K562 (cell line): ENCODE measurements at regions not wholly inside any gene's neighbourhood (a gene's known extent, or its start where the extent isn't known, plus 50 kb on each side); places are given as distances from the start of the nearest gene placed in this dataset.
A peak's percentile ranks its signal among the peaks of the same experiment; 100 is the strongest.

Experiments used
- ATAC-seq: fragments of 200-7000 bp; cut with Tn5 transposase; 3 replicates; pipeline ENCODE4 v1.9.1; 2020; ENCODE audit warnings: moderate library complexity
- BruUV-seq: library from RNA; stranded (reverse); fragments of 400-500 nt; replicated peaks from 2 replicates; lab custom pipeline; 2021; lab: Mats Ljungman, UMichigan
- CTCF ChIA-PET: fragments of 300-600 bp; formaldehyde crosslinking; extraction: SDS; loops from one replicate; lab custom pipeline; 2021; ENCODE audit warnings: low intra/inter-chr PET ratio; lab: Yijun Ruan, JAX
- POLR2A ChIA-PET: fragments of 300-600, 350-650 bp; sonication (Branson Sonifier 250); formaldehyde crosslinking; extraction: SDS; loops from one replicate; lab custom pipeline; 2021; ENCODE audit warnings: antibody characterized with exemption, inconsistent platforms; lab: Yijun Ruan, JAX
- DNase-seq, 4 experiments: peaks; one replicate each; pipeline versions ENCODE4 v3.0.0 to v3.0.0-alpha.2; 2011 to 2018; ENCODE audit warnings: low spot score in 3 of 4, mixed read lengths in 3 of 4; ENCODE audit errors: extremely low read depth in 1 of 4
- FAIRE-seq: peaks from 2 replicates; lab custom pipeline; 2011; peaks lifted over from hg19 to GRCh38; lab: Jason Lieb, UNC
- H2AFZ ChIP-seq: 2 replicates; pipeline ENCODE4 v1.6.0; 2011; ENCODE audit warnings: low read depth, low read length, control low read depth, inconsistent platforms
- H3K27ac ChIP-seq: fragments of 200-600 bp; 3 replicates; pipeline ENCODE4 v1.8.0; 2011; ENCODE audit warnings: low read depth, mild to moderate bottlenecking, control low read depth, inconsistent platforms, low read length, moderate library complexity, mixed read lengths; ENCODE audit errors: extremely low read depth
- H3K27me3 ChIP-seq, 2 experiments: fragments of 300-600 bp in 1 of 2; 2 replicates in 1 of 2; 3 replicates in 1 of 2; pipeline versions ENCODE4 v1.6.0 to v1.8.0; 2011; ENCODE audit warnings: inconsistent platforms in 2 of 2, low read length in 2 of 2, mild to moderate bottlenecking in 1 of 2, mixed read lengths in 1 of 2, moderate library complexity in 1 of 2; ENCODE audit not compliant: control insufficient read depth in 2 of 2, insufficient read depth in 2 of 2
- H3K36me3 ChIP-seq: fragments of 300-600 bp; 3 replicates; pipeline ENCODE4 v1.8.0; 2011; ENCODE audit warnings: mild to moderate bottlenecking, low read length, inconsistent platforms; ENCODE audit not compliant: control insufficient read depth, insufficient read depth
- H3K4me1 ChIP-seq, 2 experiments: fragments of 200-600 bp in 1 of 2; replicated peaks in 1 of 2; 2 replicates in 1 of 2; 3 replicates in 1 of 2; pipeline versions ENCODE4 v1.5.1 to v1.8.0; 2011; ENCODE audit warnings: inconsistent platforms in 2 of 2, low read length in 2 of 2, mild to moderate bottlenecking in 1 of 2, mixed read lengths in 1 of 2, moderate library complexity in 1 of 2; ENCODE audit not compliant: control insufficient read depth in 2 of 2, insufficient read depth in 2 of 2
- H3K4me2 ChIP-seq: 2 replicates; pipeline ENCODE4 v1.6.1; 2011; ENCODE audit warnings: low read length, control low read depth, inconsistent platforms, mixed read lengths; ENCODE audit not compliant: insufficient read depth
- H3K4me3 ChIP-seq: fragments of 200-600 bp; sonication (generic), shearing (Covaris generic); 2 replicates; pipeline ENCODE4 v1.5.1; 2016; ENCODE audit warnings: control low read depth, inconsistent platforms
- H3K79me2 ChIP-seq: fragments of 200-600 bp; 3 replicates; pipeline ENCODE4 v1.8.0; 2011; ENCODE audit warnings: low read length, inconsistent platforms; ENCODE audit not compliant: control insufficient read depth, insufficient read depth
- H3K9ac ChIP-seq, 2 experiments: 2 replicates each; pipeline versions ENCODE4 v1.6.0 to v1.6.1; 2011; ENCODE audit warnings: low read depth in 2 of 2, low read length in 2 of 2, control low read depth in 1 of 2, inconsistent platforms in 1 of 2, mild to moderate bottlenecking in 1 of 2, mixed read lengths in 1 of 2; ENCODE audit not compliant: insufficient read depth in 1 of 2
- H3K9me1 ChIP-seq: one replicate; pipeline ENCODE4 v1.6.0; 2011; ENCODE audit warnings: inconsistent platforms, mild to moderate bottlenecking, low read length, moderate library complexity; ENCODE audit not compliant: control insufficient read depth, insufficient read depth
- H3K9me3 ChIP-seq: replicated peaks from 2 replicates; pipeline ENCODE4 v1.5.1; 2011; ENCODE audit warnings: low read depth, low read length, inconsistent platforms; ENCODE audit not compliant: control insufficient read depth, insufficient read depth
- H4K20me1 ChIP-seq: replicated peaks from 2 replicates; pipeline ENCODE4 v1.6.1; 2011; ENCODE audit warnings: low read length, inconsistent platforms, mixed read lengths; ENCODE audit not compliant: control insufficient read depth, insufficient read depth
- ATF7 ChIP-seq: fragments of 450-650 bp; IDR thresholded peaks from 2 replicates; pipeline ENCODE4 v1.7.1; 2014; ENCODE audit warnings: mild to moderate bottlenecking, moderate library complexity
- BCLAF1 ChIP-seq, 2 experiments: fragments of 450-650 bp in 1 of 2; IDR thresholded peaks; 2 replicates each; pipeline ENCODE4 v1.6.1; 2011 to 2017; ENCODE audit warnings: low read depth in 2 of 2, antibody characterized with exemption in 1 of 2, borderline replicate concordance in 1 of 2, low read length in 1 of 2, mild to moderate bottlenecking in 1 of 2, mixed read lengths in 1 of 2; ENCODE audit not compliant: control insufficient read depth in 1 of 2
- ELK3 ChIP-seq: fragments of 450-650 bp; formaldehyde crosslinking; IDR thresholded peaks from 2 replicates; pipeline ENCODE4 v1.4.0; 2020; ENCODE audit warnings: mild to moderate bottlenecking
- ID3 ChIP-seq, 2 experiments: fragments of 250-450 bp in 1 of 2; fragments of 450-650 bp in 1 of 2; sonication (Bioruptor Pico) in 1 of 2; IDR thresholded peaks; 2 replicates each; pipeline versions ENCODE4 v1.6.1 to v1.8.0; 2016 to 2021; ENCODE audit warnings: mild to moderate bottlenecking in 2 of 2, moderate library complexity in 2 of 2, missing compliant biosample characterization in 1 of 2, missing genetic modification characterization in 1 of 2
- SNIP1 ChIP-seq: fragments of 450-650 bp; IDR thresholded peaks from 2 replicates; pipeline ENCODE4 v1.7.1; 2017; ENCODE audit warnings: low read depth, mild to moderate bottlenecking
- VEZF1 ChIP-seq: fragments of 200-800 bp; sonication (Bioruptor generic); IDR thresholded peaks from 2 replicates; pipeline ENCODE4 v1.6.1; 2017; ENCODE audit warnings: missing genetic modification characterization, missing compliant biosample characterization
- ZNF561 ChIP-seq: fragments of 450-650 bp; formaldehyde crosslinking; conservative IDR thresholded peaks from 2 replicates; pipeline ENCODE4 v1.4.0; 2020; ENCODE audit warnings: mild to moderate bottlenecking, moderate library complexity
- ZNF592 ChIP-seq: fragments of 450-650 bp; IDR thresholded peaks from 2 replicates; pipeline ENCODE4 v1.6.1; 2017; ENCODE audit warnings: antibody characterized with exemption, mild to moderate bottlenecking
- ZNF695 ChIP-seq: fragments of 450-650 bp; formaldehyde crosslinking; IDR thresholded peaks from 2 replicates; pipeline ENCODE4 v1.4.0; 2020; ENCODE audit warnings: mild to moderate bottlenecking, moderate library complexity
- WGBS: fragments of 100-300 bp; shearing (Covaris generic); methylation state at CpG from one replicate; pipeline ENCODE4 v1.1.6; 2016; ENCODE audit warnings: low coverage, mixed read lengths; ENCODE audit not compliant: insufficient coverage; ENCODE audit errors: missing lambda C conversion rate; 5-methylcytosine and 5-hydroxymethylcytosine counted together
- in situ Hi-C: fragments of 300-500 bp; cut with MboI; formaldehyde crosslinking; loops from 4 replicates; pipeline ENCODE4 v1.15.0; 2018; ENCODE audit warnings: inconsistent platforms, mixed read lengths
- intact Hi-C: fragments of 100-400 bp; cut with micrococcal nuclease; formaldehyde crosslinking; loops from 2 replicates; pipeline ENCODE4 v1.14.2; 2022

- intact Hi-C loops (no loop called here), in situ Hi-C loops (loop anchor here (25.0 kb wide), 1 partner anchor 498 kb away; no protein-coding TSS in a partner anchor)
- CTCF ChIA-PET: no interaction called here
- peak overlapping the region; percentile 26 for H2AFZ ChIP-seq
- FAIRE-seq (no peak), DNase-seq (no peak), ATAC-seq (no peak)
- no peak overlapping the region for H3K4me3 ChIP-seq
- H3K27ac ChIP-seq: no peak overlapping the region
- peaks cover 0 to 10% of the 10 kb centered on the region in 2 experiments; a peak in 3 of 5 replicates for H3K4me1 ChIP-seq
- POLR2A ChIA-PET: interaction anchor here (1.6 kb wide), 1 partner anchor 9 kb away, joined by 3 read pairs; no protein-coding TSS in a partner anchor
- H3K9me1 ChIP-seq: no peaks in the 10 kb centered on the region
- H3K79me2 ChIP-seq: no peaks in the 10 kb centered on the region
- no peak overlapping the region for H3K9ac ChIP-seq
- no TSS peak for BruUV-seq
- no peak overlapping the region for H3K4me2 ChIP-seq
- H3K27me3 ChIP-seq: no peaks in the 10 kb centered on the region
- H3K9me3 ChIP-seq: 0 out of 2 replicates have a peak, but pooled peaks cover 2% of the 10 kb centered on the region
- no peaks in the 10 kb centered on the region for H4K20me1 ChIP-seq
- WGBS: 60% methylated on average over 2 of the region's 3 CpGs
- H3K36me3 ChIP-seq: no peaks in the 10 kb centered on the region
- TF ChIP-seq BCLAF1 (IDR thresholded peaks at IDR 0.05; ENCODE audit: borderline replicate concordance in 1 of 2, control insufficient read depth in 1 of 2, low read depth in 2 of 2, low read length in 1 of 2) (no peak), ZNF592 (no peak), ZNF561 (CRISPR knock-in tag) (no peak), SNIP1 (no peak), VEZF1 (no peak), ZNF695 (CRISPR knock-in tag) (no peak), ATF7 (no peak), ELK3 (CRISPR knock-in tag) (no peak), ID3 (CRISPR knock-in tag; IDR thresholded peaks at IDR 0.05) (no peak), ID3 (tag; IDR thresholded peaks at IDR 0.05) (no peak)
These were observed 55.0 kb upstream of the SERBP1 start for GRCh38 chr1:67485046-67485811.
